B cell (primary cell): ENCODE measurements at regions not wholly inside any gene's neighbourhood (a gene's known extent, or its start where the extent isn't known, plus 50 kb on each side); places are given as distances from the start of the nearest gene placed in this dataset.

Experiments used
- ATAC-seq: fragments of 200-7000 bp; cut with Tn5 transposase; one replicate; pipeline ENCODE4 v1.10.0; 2021; ENCODE audit warnings: low read depth, mild to moderate bottlenecking, moderate number of reproducible peaks, moderate library complexity
- CTCF ChIA-PET: fragments of 350-600 bp; sonication (Branson Sonifier 250); formaldehyde crosslinking; loops from one replicate; lab custom pipeline; 2021; ENCODE audit warnings: antibody characterized with exemption, inconsistent platforms; lab: Charles Lee
- POLR2A ChIA-PET: fragments of 350-600 bp; sonication (Branson Sonifier 250); formaldehyde crosslinking; loops from one replicate; lab custom pipeline; 2021; ENCODE audit warnings: antibody characterized with exemption; lab: Charles Lee
- DNase-seq: peaks from one replicate; pipeline ENCODE4 v3.0.0; 2013
- H2AFZ ChIP-seq: 2 replicates; pipeline ENCODE4 v1.6.1; 2012; ENCODE audit warnings: mild to moderate bottlenecking, low read depth, low read length; ENCODE audit not compliant: insufficient read depth, poor library complexity, severe bottlenecking
- H3K27ac ChIP-seq, 2 donors: 1 replicate in 1 of 2; 2 replicates in 1 of 2; pipeline ENCODE4 v1.5.1; 2012 to 2013; ENCODE audit warnings: low read length in 2 of 2, mild to moderate bottlenecking in 2 of 2, moderate library complexity in 1 of 2
- H3K27me3 ChIP-seq, 4 experiments: fragments of 200-600 bp in 1 of 4; sonication (generic) in 1 of 4; replicated peaks in 1 of 4; 1 replicate in 2 of 4; 2 replicates in 2 of 4; pipeline versions ENCODE4 v1.6.1 to v1.7.0; 2013 to 2016; ENCODE audit warnings: low read length in 3 of 4, mild to moderate bottlenecking in 2 of 4, mixed read lengths in 1 of 4, moderate library complexity in 1 of 4; ENCODE audit not compliant: insufficient read depth in 4 of 4, control insufficient read depth in 3 of 4; ENCODE audit errors: control extremely low read depth in 1 of 4
- H3K36me3 ChIP-seq, 2 experiments: replicated peaks in 1 of 2; 1 replicate in 1 of 2; 2 replicates in 1 of 2; pipeline versions ENCODE4 v1.6.1 to v1.7.1; 2013; ENCODE audit warnings: low read length in 1 of 2; ENCODE audit not compliant: insufficient read depth in 2 of 2, control insufficient read depth in 1 of 2; ENCODE audit errors: control extremely low read depth in 1 of 2, extremely low read depth in 1 of 2
- H3K4me1 ChIP-seq, 2 donors: fragments of 200-600 bp in 1 of 2; sonication (generic) in 1 of 2; 1 replicate in 1 of 2; 2 replicates in 1 of 2; pipeline versions ENCODE4 v1.5.1 to v1.6.1; 2013 to 2017; ENCODE audit warnings: low read length in 2 of 2; ENCODE audit not compliant: control insufficient read depth in 2 of 2, insufficient read depth in 2 of 2
- H3K4me2 ChIP-seq: replicated peaks from 2 replicates; pipeline ENCODE3; 2012; ENCODE audit warnings: mild to moderate bottlenecking, low read depth, low read length; ENCODE audit not compliant: poor library complexity, severe bottlenecking
- H3K4me3 ChIP-seq, 5 experiments: fragments of 200-600 bp in 1 of 5; sonication (generic) in 1 of 5; 1 replicate in 3 of 5; 2 replicates in 2 of 5; pipeline versions ENCODE4 v1.5.1 to v1.7.0; 2011 to 2016; ENCODE audit warnings: low read length in 4 of 5, mild to moderate bottlenecking in 4 of 5, low read depth in 2 of 5, control low read depth in 1 of 5, moderate library complexity in 1 of 5; ENCODE audit not compliant: insufficient read depth in 1 of 5; ENCODE audit errors: control extremely low read depth in 1 of 5, extremely low read depth in 1 of 5
- H3K79me2 ChIP-seq: fragments of 200-600 bp; sonication (generic); one replicate; pipeline ENCODE4 v1.6.0; 2016; ENCODE audit warnings: low read length; ENCODE audit not compliant: control insufficient read depth, insufficient read depth
- H3K9ac ChIP-seq: fragments of 200-600 bp; sonication (generic); 2 replicates; pipeline ENCODE4 v1.6.1; 2017; ENCODE audit warnings: mild to moderate bottlenecking, low read length, moderate library complexity
- H3K9me3 ChIP-seq, 3 donors: one replicate each; pipeline versions ENCODE4 v1.6.1 to v1.7.1; 2013; ENCODE audit warnings: low read length in 2 of 3; ENCODE audit not compliant: control insufficient read depth in 2 of 3, insufficient read depth in 1 of 3; ENCODE audit errors: control extremely low read depth in 1 of 3
- H4K20me1 ChIP-seq: 2 replicates; pipeline ENCODE4 v1.6.0; 2012; ENCODE audit warnings: mild to moderate bottlenecking, low read length; ENCODE audit not compliant: insufficient read depth, control insufficient read depth, poor library complexity, severe bottlenecking
- H3K27ac Mint-ChIP-seq: one replicate; pipeline ENCODE4 v1.8.0; 2021; ENCODE audit warnings: mixed read lengths
- H3K27me3 Mint-ChIP-seq: one replicate; pipeline ENCODE4 v1.8.0; 2021; ENCODE audit warnings: mixed read lengths
- H3K4me1 Mint-ChIP-seq: one replicate; pipeline ENCODE4 v1.8.0; 2021; ENCODE audit warnings: mixed read lengths
- H3K4me3 Mint-ChIP-seq: one replicate; pipeline ENCODE4 v1.8.0; 2021; ENCODE audit warnings: mixed read lengths
- H3K9me3 Mint-ChIP-seq: one replicate; pipeline ENCODE4 v1.8.0; 2022; ENCODE audit warnings: mixed read lengths; ENCODE audit not compliant: insufficient read depth
- CTCF ChIP-seq: fragments of 200-600 bp; IDR thresholded peaks from one replicate; pipeline ENCODE4 v1.8.0; 2022; ENCODE audit warnings: antibody characterized with exemption, mild to moderate bottlenecking
- EZH2 ChIP-seq: IDR thresholded peaks from 2 replicates; pipeline ENCODE4 v1.6.1; 2012; ENCODE audit warnings: borderline replicate concordance, low read depth, mild to moderate bottlenecking, moderate library complexity, low read length; ENCODE audit not compliant: insufficient read depth, poor library complexity, severe bottlenecking
- WGBS: methylation state at CpG from one replicate; pipeline ENCODE4 v1.1.5; 2013; ENCODE audit warnings: missing lambda C conversion rate; ENCODE audit not compliant: insufficient coverage; 5-methylcytosine and 5-hydroxymethylcytosine counted together
- intact Hi-C: fragments of 100-400 bp; cut with micrococcal nuclease; formaldehyde crosslinking; loops from one replicate; pipeline ENCODE4 v1.10.0; 2022

- no peaks in the 10 kb centered on the region for H3K9me3 ChIP-seq
- peaks cover 21 to 37% of the 10 kb centered on the region in 2 donors for H3K4me1 ChIP-seq
- H3K36me3 ChIP-seq, result no peaks in the 10 kb centered on the region
- no peaks in the 10 kb centered on the region for H4K20me1 ChIP-seq
- no peak for TF ChIP-seq EZH2
- TF ChIP-seq CTCF, result no peak
- peak overlapping the region; percentile 35 to 71 (median 41) for H3K4me3 ChIP-seq
- peak overlapping the region; percentile 78 for H2AFZ ChIP-seq
- Mint-ChIP-seq H3K9me3 (no peaks in the 10 kb centered on the region), H3K27me3 (no peaks in the 10 kb centered on the region), H3K4me3 (peak overlapping the region; percentile 92), H3K27ac (peak overlapping the region; percentile 95), H3K4me1 (peaks cover 53% of the 10 kb centered on the region)
- DNase-seq (peak; percentile 88), ATAC-seq (peak; percentile 84)
- ChIA-PET POLR2A (interaction anchor here (3.4 kb wide), 1 partner anchor 84 kb away, joined by 27 read pairs; no protein-coding TSS in a partner anchor), CTCF (interaction anchor here (0.6 to 2.8 kb wide), 6 partner anchors 8 to 597 kb away, joined by 3 to 10 read pairs (median 4); no protein-coding TSS in a partner anchor)
- H3K4me2 ChIP-seq, result peak overlapping the region; percentile 83
- H3K27ac ChIP-seq, result peak overlapping the region; percentile 76
- H3K79me2 ChIP-seq, result no peaks in the 10 kb centered on the region
- H3K9ac ChIP-seq, result peak overlapping the region; percentile 71
- H3K27me3 ChIP-seq, result no peaks in the 10 kb centered on the region
- WGBS, result 1% methylated on average over 15 of the region's 33 CpGs
- intact Hi-C loops, result loop anchor here (1.0 kb wide), 2 partner anchors 32 to 84 kb away; no protein-coding TSS in a partner anchor
These were observed 300.0 kb downstream of the RRAGC start for GRCh38 chr1:38559446-38560165.
